ENCODE measurements at regions not wholly inside any gene's neighbourhood (a gene's known extent, or its start where the extent isn't known, plus 50 kb on each side); places are given as distances from the start of the nearest gene placed in this dataset.
A peak's percentile ranks its signal among the peaks of the same experiment; 100 is the strongest.

DNA sequence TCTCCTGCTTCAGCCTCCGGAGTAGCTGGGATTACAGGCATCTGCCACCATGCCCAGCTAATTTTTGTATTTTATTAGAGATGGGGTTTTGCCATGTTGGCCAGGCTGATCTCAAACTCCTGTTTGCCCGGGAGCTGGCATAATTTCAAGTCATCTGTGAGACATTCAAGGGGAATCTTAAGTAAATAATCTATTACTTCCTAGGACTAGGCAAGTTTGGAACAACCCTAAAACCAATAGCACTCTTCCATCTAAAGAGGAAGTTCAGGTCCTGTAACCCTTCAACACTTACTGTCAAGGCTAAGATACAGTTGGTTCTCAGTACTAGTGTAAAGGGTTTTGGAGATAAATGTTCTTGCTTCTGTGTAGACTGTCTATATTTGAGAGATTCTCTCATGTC, 267.8 kb upstream of the IRAK1BP1 start:
- peak overlapping the region; percentile 97; the same call in 1 of the 2 replicates for H4K5ac ChIP-seq (ENCODE audit: low read depth, low read length)
- H3K4me1 ChIP-seq (ENCODE audit: control insufficient read depth, insufficient read depth, low read length): peaks cover 9% of the 10 kb centered on the region
- intact Hi-C loops (cut with micrococcal nuclease): no loop called here
- peak overlapping the region; percentile 81 to 96 for H4K8ac ChIP-seq (ENCODE audit: low read depth in 2 of 2, low read length in 2 of 2)
- peaks cover 5% of the 10 kb centered on the region; the same call in 1 of the 2 replicates for H3K9me1 ChIP-seq (ENCODE audit: insufficient read depth, low read length)
- H3K4me2 ChIP-seq (ENCODE audit: low read depth, low read length): no peak overlapping the region
- peak overlapping the region; percentile 100 for H2BK5ac ChIP-seq (ENCODE audit: low read depth, low read length, poor library complexity, severe bottlenecking)
- peak; percentile 32 for ATAC-seq (ENCODE audit: low read depth)
- CTCF ChIA-PET: interaction anchor here (1.3 to 1.4 kb wide), 2 partner anchors 26 to 39 kb away, joined by 3 read pairs; no protein-coding TSS in a partner anchor
- peak overlapping the region; percentile 90 for H2AK5ac ChIP-seq (ENCODE audit: low read depth, low read length)
- H2AFZ ChIP-seq (replicated peaks; ENCODE audit: low read length, poor library complexity): no peak overlapping the region
- peak overlapping the region; percentile 25 for H3K27ac ChIP-seq (ENCODE audit: insufficient read depth, low read length)
- dilution Hi-C loops (cut with HindIII; ENCODE audit: low sequenced_read_pairs, unreplicated experiment): no loop called here
- no CpG with 5 or more reads among the region's 2 CpGs for WGBS, 2 experiments (ENCODE audit: extremely low coverage in 2 of 2, insufficient read length in 1 of 2)
- H3K14ac ChIP-seq (replicated peaks; ENCODE audit: low read depth, low read length): peak overlapping the region; percentile 97
- peak overlapping the region; percentile 100 for H3K18ac ChIP-seq (ENCODE audit: low read depth, low read length)
- peaks cover 0 to 10% of the 10 kb centered on the region in 2 experiments; a peak in 1 of 4 replicates for H3K79me1 ChIP-seq (ENCODE audit: low read depth in 1 of 2, low read length in 2 of 2)
- no peaks in the 10 kb centered on the region for H3K27me3 ChIP-seq (ENCODE audit: control insufficient read depth, insufficient read depth, low read length)
- H3K56ac ChIP-seq (ENCODE audit: extremely low read depth, insufficient read depth, low read length): peak overlapping the region; percentile 72
- H4K20me1 ChIP-seq (ENCODE audit: insufficient read depth, low read length): no peaks in the 10 kb centered on the region
- peak; percentile 43 for DNase-seq
- in situ Hi-C loops (cut with MboI; ENCODE audit: low sequenced_read_pairs): no loop called here
- H2BK15ac ChIP-seq (ENCODE audit: low read depth, low read length): peak overlapping the region; percentile 91
- H2BK120ac ChIP-seq (ENCODE audit: low read depth, low read length): peak overlapping the region; percentile 100
- no peak overlapping the region for H3K9ac ChIP-seq (ENCODE audit: low read depth, low read length)
- peak overlapping the region; percentile 100 for H2BK20ac ChIP-seq (ENCODE audit: low read depth, low read length)
- no peak overlapping the region for H2AK9ac ChIP-seq (replicated peaks; ENCODE audit: low read depth, low read length, poor library complexity)
- POLR2A ChIA-PET (ENCODE audit: unreplicated experiment): no interaction called here
- TF ChIP-seq POLR2A (IDR thresholded peaks at IDR 0.05; ENCODE audit: low read depth, low read length): no peak
- TF ChIP-seq MAFK (IDR thresholded peaks at IDR 0.05; ENCODE audit: low read depth, low read length): no peak
- no peak for TF ChIP-seq MXI1 (IDR thresholded peaks at IDR 0.05; ENCODE audit: borderline replicate concordance, low read depth, low read length)
- no peak for TF ChIP-seq SMC3 (IDR thresholded peaks at IDR 0.05; ENCODE audit: low read depth, low read length)
- TF ChIP-seq RCOR1 (IDR thresholded peaks at IDR 0.05; ENCODE audit: insufficient replicate concordance, low read length): no peak
- TF ChIP-seq BHLHE40 (IDR thresholded peaks at IDR 0.05; ENCODE audit: low read depth, low read length): no peak
- TF ChIP-seq RAD21 (IDR thresholded peaks at IDR 0.05; ENCODE audit: low read length): no peak
- TF ChIP-seq, protein P1, sequence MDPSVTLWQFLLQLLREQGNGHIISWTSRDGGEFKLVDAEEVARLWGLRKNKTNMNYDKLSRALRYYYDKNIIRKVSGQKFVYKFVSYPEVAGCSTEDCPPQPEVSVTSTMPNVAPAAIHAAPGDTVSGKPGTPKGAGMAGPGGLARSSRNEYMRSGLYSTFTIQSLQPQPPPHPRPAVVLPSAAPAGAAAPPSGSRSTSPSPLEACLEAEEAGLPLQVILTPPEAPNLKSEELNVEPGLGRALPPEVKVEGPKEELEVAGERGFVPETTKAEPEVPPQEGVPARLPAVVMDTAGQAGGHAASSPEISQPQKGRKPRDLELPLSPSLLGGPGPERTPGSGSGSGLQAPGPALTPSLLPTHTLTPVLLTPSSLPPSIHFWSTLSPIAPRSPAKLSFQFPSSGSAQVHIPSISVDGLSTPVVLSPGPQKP (IDR thresholded peaks at IDR 0.05; ENCODE audit: borderline replicate concordance, low read depth, low read length): no peak
- no peak for TF ChIP-seq MAZ (IDR thresholded peaks at IDR 0.05; ENCODE audit: borderline replicate concordance, low read depth, low read length)
- TF ChIP-seq FOS (IDR thresholded peaks at IDR 0.05; ENCODE audit: low read depth, low read length): no peak
- H3K4me3 ChIP-seq (ENCODE audit: insufficient read depth, low read depth, low read length): no peak overlapping the region
- no TSS peak for BruUV-seq (replicated peaks)
- H3K36me3 ChIP-seq (ENCODE audit: control insufficient read depth, insufficient read depth, low read length): no peaks in the 10 kb centered on the region
- H3K4ac ChIP-seq (ENCODE audit: low read depth, low read length): peak overlapping the region; percentile 99
- H3K9me3 ChIP-seq (ENCODE audit: control insufficient read depth, insufficient read depth, low read length): no peaks in the 10 kb centered on the region
- H4K91ac ChIP-seq (ENCODE audit: insufficient read depth, low read depth, low read length): peak overlapping the region; percentile 91
- peak overlapping the region; percentile 91 for H3K23ac ChIP-seq (ENCODE audit: low read depth, low read length)

Data from IMR-90 (cell line).